Activated CD8-positive, alpha-beta T cell treated with anti-CD3 and anti-CD28 coated beads for 36 hours (primary cell): ENCODE measurements at regions not wholly inside any gene's neighbourhood (a gene's known extent, or its start where the extent isn't known, plus 50 kb on each side); places are given as distances from the start of the nearest gene placed in this dataset.

ENCODE experiments used
- ATAC-seq: fragments of 200-7000 bp; cut with Tn5 transposase; one replicate; pipeline ENCODE4 v1.10.0; 2021; ENCODE audit warnings: mild to moderate bottlenecking, moderate library complexity
- CTCF ChIA-PET: fragments of 350-600 bp; sonication (Branson Sonifier 250); formaldehyde crosslinking; loops from one replicate; lab custom pipeline; 2021; ENCODE audit warnings: antibody characterized with exemption; lab: Charles Lee
- POLR2A ChIA-PET: fragments of 350-600 bp; sonication (Branson Sonifier 250); formaldehyde crosslinking; loops from one replicate; lab custom pipeline; 2021; ENCODE audit warnings: antibody characterized with exemption; lab: Charles Lee
- DNase-seq: peaks from one replicate; pipeline ENCODE4 v3.0.0-alpha.2; 2020
- H3K27ac Mint-ChIP-seq: one replicate; pipeline ENCODE4 v1.8.0; 2021; ENCODE audit warnings: mild to moderate bottlenecking, mixed read lengths
- H3K27me3 Mint-ChIP-seq: one replicate; pipeline ENCODE4 v1.8.0; 2021; ENCODE audit warnings: mixed read lengths
- H3K36me3 Mint-ChIP-seq: one replicate; pipeline ENCODE4 v1.8.0; 2021; ENCODE audit warnings: low read depth, mixed read lengths
- H3K4me1 Mint-ChIP-seq: one replicate; pipeline ENCODE4 v1.8.0; 2021; ENCODE audit warnings: low read depth, mixed read lengths
- H3K4me3 Mint-ChIP-seq: one replicate; pipeline ENCODE4 v1.8.0; 2021; ENCODE audit warnings: mild to moderate bottlenecking, moderate library complexity, mixed read lengths
- H3K9me3 Mint-ChIP-seq: one replicate; pipeline ENCODE4 v1.8.0; 2021; ENCODE audit warnings: mixed read lengths
- CTCF ChIP-seq: fragments of 200-600 bp; IDR thresholded peaks from one replicate; pipeline ENCODE4 v1.8.0; 2022; ENCODE audit warnings: antibody characterized with exemption, mild to moderate bottlenecking
- intact Hi-C: fragments of 100-400 bp; cut with micrococcal nuclease; formaldehyde crosslinking; loops from one replicate; pipeline ENCODE4 v1.10.0; 2022

- no peak overlapping the region for H3K27ac Mint-ChIP-seq
- no peaks in the 10 kb centered on the region for H3K36me3 Mint-ChIP-seq
- ATAC-seq (no peak), DNase-seq (no peak)
- POLR2A ChIA-PET: no interaction called here
- no peaks in the 10 kb centered on the region for H3K27me3 Mint-ChIP-seq
- intact Hi-C loops: no loop called here
- H3K4me3 Mint-ChIP-seq: no peak overlapping the region
- no peak for TF ChIP-seq CTCF
- CTCF ChIA-PET: no interaction called here
- peaks cover 2% of the 10 kb centered on the region for H3K9me3 Mint-ChIP-seq
- no peaks in the 10 kb centered on the region for H3K4me1 Mint-ChIP-seq
These were observed 2018.0 kb upstream of the PCDH20 start for GRCh38 chr13:63433546-63434150.

GRCh38 chr13:63427170-63427569 is 2011.5 kb upstream of the PCDH20 start:
- no peak overlapping the region for H3K27ac Mint-ChIP-seq
- no peak for TF ChIP-seq CTCF
- no peak overlapping the region for H3K4me3 Mint-ChIP-seq
- DNase-seq (no peak), ATAC-seq (no peak)
- H3K9me3 Mint-ChIP-seq: peaks cover 11% of the 10 kb centered on the region
- no peaks in the 10 kb centered on the region for H3K27me3 Mint-ChIP-seq
- ChIA-PET POLR2A (no interaction called here), CTCF (no interaction called here)
- intact Hi-C loops: no loop called here
- H3K4me1 Mint-ChIP-seq: no peaks in the 10 kb centered on the region
- H3K36me3 Mint-ChIP-seq: no peaks in the 10 kb centered on the region

- Mint-ChIP-seq H3K9me3 (peaks cover 16% of the 10 kb centered on the region), H3K27me3 (no peaks in the 10 kb centered on the region), H3K4me1 (no peaks in the 10 kb centered on the region), H3K4me3 (no peak overlapping the region), H3K27ac (no peak overlapping the region), H3K36me3 (no peaks in the 10 kb centered on the region)
- no peak for DNase-seq
- no peak for ATAC-seq
- TF ChIP-seq CTCF: no peak
- CTCF ChIA-PET: no interaction called here
- POLR2A ChIA-PET: no interaction called here
- intact Hi-C loops: no loop called here
These were observed 2009.5 kb upstream of the PCDH20 start for GRCh38 chr13:63425131-63425530.

- intact Hi-C loops: no loop called here
- Mint-ChIP-seq H3K27me3 (no peaks in the 10 kb centered on the region), H3K4me3 (no peak overlapping the region), H3K4me1 (no peaks in the 10 kb centered on the region), H3K36me3 (no peaks in the 10 kb centered on the region), H3K27ac (no peak overlapping the region), H3K9me3 (peaks cover 20% of the 10 kb centered on the region)
- ChIA-PET CTCF (no interaction called here), POLR2A (no interaction called here)
- no peak for DNase-seq
- no peak for ATAC-seq
- no peak for TF ChIP-seq CTCF
These were observed 2005.5 kb upstream of the PCDH20 start for GRCh38 chr13:63421123-63421522.

- Mint-ChIP-seq H3K36me3 (no peaks in the 10 kb centered on the region), H3K27ac (no peak overlapping the region), H3K9me3 (peaks cover 21% of the 10 kb centered on the region), H3K4me1 (no peaks in the 10 kb centered on the region), H3K27me3 (no peaks in the 10 kb centered on the region), H3K4me3 (no peak overlapping the region)
- ChIA-PET CTCF (no interaction called here), POLR2A (no interaction called here)
- TF ChIP-seq CTCF: no peak
- intact Hi-C loops: no loop called here
- no peak for DNase-seq
- ATAC-seq: no peak
These were observed 2005.0 kb upstream of the PCDH20 start for GRCh38 chr13:63420685-63421084.
